ENCODE measurements at regions not wholly inside any gene's neighbourhood (a gene's known extent, or its start where the extent isn't known, plus 50 kb on each side); places are given as distances from the start of the nearest gene placed in this dataset.
A peak's percentile ranks its signal among the peaks of the same experiment; 100 is the strongest.

DNA sequence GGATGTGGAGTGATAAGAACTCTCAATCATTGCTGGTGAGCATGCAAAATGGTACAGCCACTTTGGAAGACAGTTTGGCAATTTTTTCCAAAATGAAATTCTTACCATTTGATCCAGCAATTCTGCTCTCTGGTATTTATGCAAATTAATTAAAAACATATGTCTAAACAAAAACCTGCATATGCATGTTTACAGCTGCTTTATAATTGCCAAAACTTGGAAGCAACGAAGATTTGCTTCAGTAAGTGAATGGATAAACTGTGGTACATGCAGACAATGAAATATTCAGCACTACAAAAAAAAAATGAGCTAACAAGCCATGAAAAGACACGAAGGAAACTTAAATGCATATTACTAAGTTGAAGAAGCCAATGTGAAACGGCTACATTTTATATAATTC lies 55.5 kb upstream of the SMLR1 start:
- DNase-seq: no peak

DNA sequence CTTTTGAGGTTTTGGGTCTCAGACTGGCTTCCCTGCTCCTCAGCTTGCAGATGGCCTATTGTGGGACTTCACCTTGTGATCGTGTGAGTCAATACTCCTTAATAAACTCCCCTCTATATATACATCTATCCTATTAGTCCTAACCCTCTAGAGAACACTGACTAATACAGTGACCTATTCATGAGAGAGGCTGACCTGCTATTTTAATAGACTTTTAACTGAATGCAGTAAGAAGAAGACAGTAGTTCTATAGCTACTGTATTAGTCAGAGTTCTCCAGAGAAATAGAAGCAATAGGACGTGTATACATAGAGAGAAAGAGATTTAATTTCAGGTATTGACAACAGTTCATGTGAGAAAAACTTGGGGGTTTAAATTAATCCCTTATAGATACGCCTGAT lies 53.3 kb upstream of the SMLR1 start:
- DNase-seq: no peak

DNA sequence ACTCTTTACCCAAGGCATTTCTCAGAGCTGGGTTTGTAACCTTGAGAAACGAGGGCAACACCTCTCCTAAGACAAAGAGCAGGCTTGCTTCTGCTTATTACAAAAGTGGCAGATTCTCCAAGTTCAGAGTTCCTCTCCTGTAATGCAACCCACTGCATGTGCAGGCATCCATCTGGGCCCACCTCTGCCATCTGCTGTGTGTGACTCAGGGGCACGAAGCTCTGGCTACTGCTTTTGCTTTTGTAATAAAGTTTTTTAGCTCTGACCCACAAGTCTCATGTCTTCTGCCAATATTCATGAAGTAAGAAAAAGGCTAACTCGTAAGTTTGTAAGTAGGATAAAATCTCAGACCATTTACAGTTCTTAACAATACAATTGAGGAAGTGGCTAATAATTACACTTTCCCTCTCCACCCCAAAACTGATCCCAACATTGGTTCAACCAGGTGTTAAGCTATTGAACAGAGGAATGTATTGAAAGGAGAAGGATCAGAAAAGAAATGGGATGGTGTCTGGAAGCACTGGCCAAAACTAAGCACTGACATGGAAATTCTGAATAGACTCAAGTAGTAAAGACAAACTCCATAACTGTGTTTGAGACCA lies 51.7 kb upstream of the SMLR1 start:
- DNase-seq: peak; percentile 57 to 59

DNA sequence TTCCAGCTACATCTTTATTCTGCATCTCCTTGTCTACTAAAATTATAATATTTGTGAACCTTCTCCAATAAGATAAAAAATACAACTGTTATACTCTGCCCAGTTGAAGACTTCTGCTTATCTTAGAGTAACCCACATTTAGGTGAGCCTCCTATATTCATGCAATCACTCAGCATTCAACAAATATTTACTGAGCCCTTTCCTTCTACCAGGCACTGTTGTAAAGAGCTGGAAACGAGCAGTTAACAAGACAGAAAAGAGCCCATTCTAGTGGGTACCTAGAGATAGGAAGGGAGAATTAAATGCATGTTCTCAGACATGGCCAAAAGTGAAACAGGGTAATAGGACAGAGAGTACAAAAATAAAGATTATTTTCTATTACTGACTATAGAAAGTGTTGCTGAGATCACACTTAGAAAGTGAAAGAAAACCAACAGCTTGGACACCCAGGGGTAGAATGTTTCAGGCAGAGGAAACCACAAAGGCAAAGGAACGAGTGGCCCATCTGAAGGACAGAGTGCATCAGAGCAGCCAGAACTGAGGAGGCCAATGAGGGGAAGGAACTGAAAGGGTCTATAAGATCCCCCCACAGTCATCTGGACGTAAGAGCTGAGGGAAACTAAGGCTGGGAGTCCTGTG lies 50.8 kb upstream of the SMLR1 start:
- no peak for DNase-seq
